HEK293 (cell line): ENCODE measurements at regions not wholly inside any gene's neighbourhood (a gene's known extent, or its start where the extent isn't known, plus 50 kb on each side); places are given as distances from the start of the nearest gene placed in this dataset.

Experiments
- CTCF ChIA-PET: fragments of 350-600 bp; formaldehyde crosslinking; extraction: SDS; loops from one replicate; lab custom pipeline; 2021; ENCODE audit warnings: antibody characterized with exemption; lab: Yijun Ruan, JAX
- POLR2A ChIA-PET: fragments of 300-600 bp; formaldehyde crosslinking; extraction: SDS; loops from one replicate; lab custom pipeline; 2020; ENCODE audit warnings: antibody characterized with exemption, inconsistent platforms; lab: Yijun Ruan, JAX
- H3K27ac ChIP-seq: fragments of 200-500 bp; sonication (Bioruptor generic); 2 replicates; pipeline ENCODE4 v1.5.1; 2014; ENCODE audit warnings: low read depth, low read length, control low read depth, inconsistent platforms; ENCODE audit errors: extremely low read depth
- H3K36me3 ChIP-seq, 2 experiments: fragments of 200-500 bp in 1 of 2; sonication (Bioruptor generic) in 1 of 2; 1 replicate in 1 of 2; 2 replicates in 1 of 2; pipeline ENCODE4 v1.5.1; 2014 to 2017; ENCODE audit warnings: inconsistent platforms in 2 of 2, low read length in 2 of 2; ENCODE audit not compliant: control insufficient read depth in 2 of 2, insufficient read depth in 1 of 2
- H3K4me1 ChIP-seq: fragments of 200-500 bp; sonication (Bioruptor generic); 2 replicates; pipeline ENCODE4 v1.5.1; 2014; ENCODE audit warnings: mild to moderate bottlenecking, low read length, inconsistent platforms; ENCODE audit not compliant: control insufficient read depth, insufficient read depth
- H3K4me3 ChIP-seq: 2 replicates; pipeline ENCODE4 v1.5.1; 2011; ENCODE audit warnings: low read depth, mild to moderate bottlenecking, control low read depth, low read length, moderate library complexity
- H3K9me3 ChIP-seq: fragments of 200-500 bp; sonication (Bioruptor generic); 2 replicates; pipeline ENCODE4 v1.5.1; 2014; ENCODE audit warnings: low read depth, low read length, inconsistent platforms; ENCODE audit not compliant: control insufficient read depth, insufficient read depth
- MEIS1 ChIP-seq: sonication (generic); formaldehyde crosslinking; IDR thresholded peaks from 2 replicates; pipeline ENCODE4 v1.8.1; 2022; ENCODE audit warnings: missing genetic modification reagents, mild to moderate bottlenecking, borderline replicate concordance
- PBX3 ChIP-seq: sonication (generic); formaldehyde crosslinking; IDR thresholded peaks from 2 replicates; pipeline ENCODE4 v1.8.1; 2022; ENCODE audit warnings: mild to moderate bottlenecking, moderate library complexity, missing genetic modification reagents
- SALL2 ChIP-seq: fragments of 450-650 bp; formaldehyde crosslinking; IDR thresholded peaks from 2 replicates; pipeline ENCODE4 v1.5.0; 2017; ENCODE audit warnings: missing biosample characterization, mild to moderate bottlenecking, missing genetic modification characterization, borderline replicate concordance
- SCRT1 ChIP-seq: fragments of 450-650 bp; formaldehyde crosslinking; IDR thresholded peaks from 2 replicates; pipeline ENCODE4 v1.5.1; 2016; ENCODE audit warnings: missing biosample characterization, missing genetic modification characterization, borderline replicate concordance
- SP7 ChIP-seq: fragments of 450-650 bp; formaldehyde crosslinking; IDR thresholded peaks from 2 replicates; pipeline ENCODE4 v1.5.1; 2016; ENCODE audit warnings: missing biosample characterization, missing genetic modification characterization
- ZFP3 ChIP-seq: fragments of 450-650 bp; formaldehyde crosslinking; IDR thresholded peaks from 2 replicates; pipeline ENCODE4 v1.5.1; 2016; ENCODE audit warnings: low read depth, missing biosample characterization, missing genetic modification characterization
- ZFP37 ChIP-seq: fragments of 450-650 bp; formaldehyde crosslinking; IDR thresholded peaks from 2 replicates; pipeline ENCODE4 v1.5.1; 2016; ENCODE audit warnings: missing biosample characterization, missing genetic modification characterization
- ZFP69B ChIP-seq: fragments of 450-650 bp; formaldehyde crosslinking; IDR thresholded peaks from 2 replicates; pipeline ENCODE4 v1.5.1; 2016; ENCODE audit warnings: missing biosample characterization, missing genetic modification characterization
- ZNF138 ChIP-seq: fragments of 450-650 bp; formaldehyde crosslinking; IDR thresholded peaks from 2 replicates; pipeline ENCODE4 v1.5.1; 2016; ENCODE audit warnings: missing biosample characterization, missing genetic modification characterization, borderline replicate concordance
- ZNF148 ChIP-seq: fragments of 450-650 bp; formaldehyde crosslinking; IDR thresholded peaks from 2 replicates; pipeline ENCODE4 v1.5.0; 2017; ENCODE audit warnings: missing biosample characterization, missing genetic modification characterization, borderline replicate concordance
- ZNF16 ChIP-seq: fragments of 450-650 bp; formaldehyde crosslinking; IDR thresholded peaks from 2 replicates; pipeline ENCODE4 v1.5.1; 2016; ENCODE audit warnings: low read depth, missing biosample characterization, missing genetic modification characterization
- ZNF211 ChIP-seq: fragments of 450-650 bp; formaldehyde crosslinking; IDR thresholded peaks from 2 replicates; pipeline ENCODE4 v1.5.1; 2016; ENCODE audit warnings: low read depth, missing biosample characterization, missing genetic modification characterization
- ZNF416 ChIP-seq: fragments of 450-650 bp; formaldehyde crosslinking; IDR thresholded peaks from 2 replicates; pipeline ENCODE4 v1.5.1; 2016; ENCODE audit warnings: missing biosample characterization, missing genetic modification characterization
- ZNF423 ChIP-seq: fragments of 450-650 bp; formaldehyde crosslinking; IDR thresholded peaks from 2 replicates; pipeline ENCODE4 v1.5.1; 2016; ENCODE audit warnings: missing biosample characterization, missing genetic modification characterization
- ZNF488 ChIP-seq: fragments of 450-650 bp; formaldehyde crosslinking; IDR thresholded peaks from 2 replicates; pipeline ENCODE4 v1.5.1; 2016; ENCODE audit warnings: missing biosample characterization, missing genetic modification characterization
- ZNF596 ChIP-seq: fragments of 450-650 bp; IDR thresholded peaks from 2 replicates; pipeline ENCODE4 v1.5.0; 2018; ENCODE audit warnings: missing biosample characterization, mild to moderate bottlenecking, missing genetic modification characterization, moderate library complexity
- ZNF624 ChIP-seq: fragments of 450-650 bp; formaldehyde crosslinking; IDR thresholded peaks from 2 replicates; pipeline ENCODE4 v1.5.1; 2017; ENCODE audit warnings: missing biosample characterization, missing genetic modification characterization
- ZNF629 ChIP-seq: fragments of 450-650 bp; formaldehyde crosslinking; IDR thresholded peaks from 2 replicates; pipeline ENCODE4 v1.5.1; 2017; ENCODE audit warnings: missing biosample characterization, missing genetic modification characterization
- ZNF704 ChIP-seq: fragments of 450-650 bp; formaldehyde crosslinking; IDR thresholded peaks from 2 replicates; pipeline ENCODE4 v1.5.1; 2016; ENCODE audit warnings: missing biosample characterization, missing genetic modification characterization
- ZNF747 ChIP-seq: fragments of 450-650 bp; formaldehyde crosslinking; IDR thresholded peaks from 2 replicates; pipeline ENCODE4 v1.5.1; 2016; ENCODE audit warnings: missing biosample characterization, missing genetic modification characterization
- ZNF76 ChIP-seq: fragments of 450-650 bp; formaldehyde crosslinking; IDR thresholded peaks from 2 replicates; pipeline ENCODE4; 2016; ENCODE audit warnings: low read depth, missing biosample characterization, missing genetic modification characterization, borderline replicate concordance
- ZSCAN4 ChIP-seq: fragments of 450-650 bp; formaldehyde crosslinking; IDR thresholded peaks from 2 replicates; pipeline ENCODE4 v1.5.1; 2017; ENCODE audit warnings: missing biosample characterization, missing genetic modification characterization

- no peak overlapping the region for H3K4me3 ChIP-seq
- no peaks in the 10 kb centered on the region for H3K36me3 ChIP-seq
- H3K4me1 ChIP-seq = no peaks in the 10 kb centered on the region
- POLR2A ChIA-PET = no interaction called here
- no peak overlapping the region for H3K27ac ChIP-seq
- TF ChIP-seq ZNF16 (tag by site-specific recombination) (no peak), ZNF423 (tag by site-specific recombination) (no peak), ZNF148 (no peak)
- CTCF ChIA-PET = interaction anchor here (0.7 kb wide), 2 partner anchors 169 to 870 kb away, joined by 3 to 5 read pairs; no protein-coding TSS in a partner anchor
- no peaks in the 10 kb centered on the region; the same call in 1 of the 2 replicates for H3K9me3 ChIP-seq
These were observed 161.4 kb upstream of the RADX start for GRCh38 chrX:106450405-106450804.

- Histone ChIP-seq H3K27ac (no peak overlapping the region), H3K4me1 (no peaks in the 10 kb centered on the region), H3K9me3 (no peaks in the 10 kb centered on the region; the same call in 1 of the 2 replicates), H3K36me3 (no peaks in the 10 kb centered on the region), H3K4me3 (no peak overlapping the region)
- ChIA-PET POLR2A (no interaction called here), CTCF (interaction anchor here (0.6 kb wide), 2 partner anchors 350 to 422 kb away, joined by 3 to 4 read pairs; no protein-coding TSS in a partner anchor)
- TF ChIP-seq ZNF624 (tag by site-specific recombination) = no peak
- TF ChIP-seq ZFP69B = no peak
- TF ChIP-seq ZSCAN4 = no peak
- TF ChIP-seq ZNF76 = no peak
- no peak for TF ChIP-seq SP7
- no peak for TF ChIP-seq ZFP3 (tag by site-specific recombination)
- TF ChIP-seq MEIS1 (CRISPR knock-in tag) = no peak
- 0 out of 2 replicates have a peak, but pooled peaks have one; percentile 15 for TF ChIP-seq SCRT1 (tag by site-specific recombination)
These were observed 159.8 kb upstream of the RADX start for GRCh38 chrX:106451933-106452332.

- Histone ChIP-seq H3K27ac (no peak overlapping the region), H3K4me1 (no peaks in the 10 kb centered on the region), H3K36me3 (no peaks in the 10 kb centered on the region), H3K4me3 (no peak overlapping the region), H3K9me3 (no peaks in the 10 kb centered on the region; the same call in 1 of the 2 replicates)
- ChIA-PET CTCF (interaction anchor here (0.7 kb wide), 1 partner anchor 1180 kb away, joined by 3 read pairs; no protein-coding TSS in a partner anchor), POLR2A (no interaction called here)
- no peak for TF ChIP-seq SCRT1 (tag by site-specific recombination)
- no peak for TF ChIP-seq SALL2 (tag by site-specific recombination)
- no peak for TF ChIP-seq ZNF629 (tag by site-specific recombination)
- TF ChIP-seq ZNF596 (tag by site-specific recombination) = no peak
- TF ChIP-seq ZNF488 (tag by site-specific recombination) = no peak
- TF ChIP-seq ZFP37 (tag by site-specific recombination) = no peak
- TF ChIP-seq ZNF211 = no peak
- no peak for TF ChIP-seq ZNF416 (tag by site-specific recombination)
- no peak for TF ChIP-seq ZNF704 (tag by site-specific recombination)
- no peak for TF ChIP-seq ZNF138 (tag by site-specific recombination)
- TF ChIP-seq ZNF747 (tag by site-specific recombination) = no peak
- TF ChIP-seq PBX3 = no peak
These were observed 156.8 kb upstream of the RADX start for GRCh38 chrX:106454991-106455390.
